ENCODE measurements at regions not wholly inside any gene's neighbourhood (a gene's known extent, or its start where the extent isn't known, plus 50 kb on each side); places are given as distances from the start of the nearest gene placed in this dataset.

DNA sequence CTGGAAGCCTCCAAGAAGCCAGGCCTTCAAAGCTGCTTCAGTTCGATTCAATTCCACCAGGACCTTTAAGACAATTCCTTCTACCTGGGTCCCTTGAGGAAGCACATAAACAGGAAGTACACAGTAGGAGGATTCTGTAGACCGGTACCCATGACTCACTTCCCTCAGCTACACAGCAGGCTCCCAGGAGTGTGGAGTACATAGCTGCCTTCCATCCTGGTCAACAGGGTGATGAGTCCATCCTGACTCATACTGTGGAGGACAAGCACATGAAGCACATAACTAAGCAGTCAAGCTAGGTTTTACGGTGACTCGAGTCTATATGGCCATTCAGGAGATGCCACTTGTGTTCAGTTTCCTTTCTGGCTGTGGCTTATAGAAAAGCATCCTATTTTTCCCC is 197.6 kb upstream of the RBM19 start:
- TF ChIP-seq POLR2A (IDR thresholded peaks at IDR 0.05): no peak
- TF ChIP-seq POLR2AphosphoS5 (IDR thresholded peaks at IDR 0.05): no peak
- TF ChIP-seq, protein P1, sequence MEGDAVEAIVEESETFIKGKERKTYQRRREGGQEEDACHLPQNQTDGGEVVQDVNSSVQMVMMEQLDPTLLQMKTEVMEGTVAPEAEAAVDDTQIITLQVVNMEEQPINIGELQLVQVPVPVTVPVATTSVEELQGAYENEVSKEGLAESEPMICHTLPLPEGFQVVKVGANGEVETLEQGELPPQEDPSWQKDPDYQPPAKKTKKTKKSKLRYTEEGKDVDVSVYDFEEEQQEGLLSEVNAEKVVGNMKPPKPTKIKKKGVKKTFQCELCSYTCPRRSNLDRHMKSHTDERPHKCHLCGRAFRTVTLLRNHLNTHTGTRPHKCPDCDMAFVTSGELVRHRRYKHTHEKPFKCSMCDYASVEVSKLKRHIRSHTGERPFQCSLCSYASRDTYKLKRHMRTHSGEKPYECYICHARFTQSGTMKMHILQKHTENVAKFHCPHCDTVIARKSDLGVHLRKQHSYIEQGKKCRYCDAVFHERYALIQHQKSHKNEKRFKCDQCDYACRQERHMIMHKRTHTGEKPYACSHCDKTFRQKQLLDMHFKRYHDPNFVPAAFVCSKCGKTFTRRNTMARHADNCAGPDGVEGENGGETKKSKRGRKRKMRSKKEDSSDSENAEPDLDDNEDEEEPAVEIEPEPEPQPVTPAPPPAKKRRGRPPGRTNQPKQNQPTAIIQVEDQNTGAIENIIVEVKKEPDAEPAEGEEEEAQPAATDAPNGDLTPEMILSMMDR (IDR thresholded peaks at IDR 0.05): no peak
